ENCODE measurements at regions not wholly inside any gene's neighbourhood (a gene's known extent, or its start where the extent isn't known, plus 50 kb on each side); places are given as distances from the start of the nearest gene placed in this dataset.

GRCh38 chr2:128867936-128868636 is 549.4 kb upstream of the HS6ST1 start:
- no peak for DNase-seq (ENCODE audit: low read depth)
- TF ChIP-seq CTCF (conservative IDR thresholded peaks at IDR 0.05; ENCODE audit: low read depth, low read length), result no peak

GRCh38 chr2:128868686-128869551 is 550.3 kb upstream of the HS6ST1 start:
- TF ChIP-seq CTCF (conservative IDR thresholded peaks at IDR 0.05; ENCODE audit: low read depth, low read length), result no peak
- no peak for DNase-seq (ENCODE audit: low read depth)
- no peak overlapping the region for H3K4me3 ChIP-seq (ENCODE audit: low read length)

More at GRCh38 chr2:128867936-128868636, 549.4 kb upstream of the HS6ST1 start:
- H3K4me3 ChIP-seq (ENCODE audit: low read length), result no peak overlapping the region

GRCh38 chr2:128874608-128875007 is 555.9 kb upstream of the HS6ST1 start:
- no peak for TF ChIP-seq CTCF (conservative IDR thresholded peaks at IDR 0.05; ENCODE audit: low read depth, low read length)
- no peak overlapping the region for H3K4me3 ChIP-seq (ENCODE audit: low read length)
- no peak for DNase-seq (ENCODE audit: low read depth)

- no peak for TF ChIP-seq CTCF (conservative IDR thresholded peaks at IDR 0.05; ENCODE audit: low read depth, low read length)
- no peak for DNase-seq (ENCODE audit: low read depth)
- no peak overlapping the region for H3K4me3 ChIP-seq (ENCODE audit: low read length)
These were observed 558.6 kb upstream of the HS6ST1 start for GRCh38 chr2:128876986-128877983.

GRCh38 chr2:128879161-128879560 is 560.5 kb upstream of the HS6ST1 start:
- no peak for TF ChIP-seq CTCF (conservative IDR thresholded peaks at IDR 0.05; ENCODE audit: low read depth, low read length)
- DNase-seq (ENCODE audit: low read depth), result no peak
- H3K4me3 ChIP-seq (ENCODE audit: low read length), result no peak overlapping the region

- no peak overlapping the region for H3K4me3 ChIP-seq (ENCODE audit: low read length)
- no peak for DNase-seq (ENCODE audit: low read depth)
- no peak for TF ChIP-seq CTCF (conservative IDR thresholded peaks at IDR 0.05; ENCODE audit: low read depth, low read length)
These were observed 576.2 kb upstream of the HS6ST1 start for GRCh38 chr2:128894896-128895295.

Measured in retinal pigment epithelial cell (primary cell).